Fibroblast of the aortic adventitia (primary cell): ENCODE measurements at regions not wholly inside any gene's neighbourhood (a gene's known extent, or its start where the extent isn't known, plus 50 kb on each side); places are given as distances from the start of the nearest gene placed in this dataset.

Experiments used
- DNase-seq: peaks from one replicate; pipeline ENCODE4 v3.0.0-alpha.2; 2010; ENCODE audit warnings: low read depth
- H3K4me3 ChIP-seq: 2 replicates; pipeline ENCODE4 v1.5.1; 2011; ENCODE audit warnings: low read depth, mild to moderate bottlenecking, control low read depth, low read length, moderate library complexity
- CTCF ChIP-seq: IDR thresholded peaks from 2 replicates; pipeline ENCODE4 v1.5.1; 2011; ENCODE audit warnings: mild to moderate bottlenecking, low read length, control low read depth, inconsistent platforms; ENCODE audit not compliant: insufficient read depth

DNA sequence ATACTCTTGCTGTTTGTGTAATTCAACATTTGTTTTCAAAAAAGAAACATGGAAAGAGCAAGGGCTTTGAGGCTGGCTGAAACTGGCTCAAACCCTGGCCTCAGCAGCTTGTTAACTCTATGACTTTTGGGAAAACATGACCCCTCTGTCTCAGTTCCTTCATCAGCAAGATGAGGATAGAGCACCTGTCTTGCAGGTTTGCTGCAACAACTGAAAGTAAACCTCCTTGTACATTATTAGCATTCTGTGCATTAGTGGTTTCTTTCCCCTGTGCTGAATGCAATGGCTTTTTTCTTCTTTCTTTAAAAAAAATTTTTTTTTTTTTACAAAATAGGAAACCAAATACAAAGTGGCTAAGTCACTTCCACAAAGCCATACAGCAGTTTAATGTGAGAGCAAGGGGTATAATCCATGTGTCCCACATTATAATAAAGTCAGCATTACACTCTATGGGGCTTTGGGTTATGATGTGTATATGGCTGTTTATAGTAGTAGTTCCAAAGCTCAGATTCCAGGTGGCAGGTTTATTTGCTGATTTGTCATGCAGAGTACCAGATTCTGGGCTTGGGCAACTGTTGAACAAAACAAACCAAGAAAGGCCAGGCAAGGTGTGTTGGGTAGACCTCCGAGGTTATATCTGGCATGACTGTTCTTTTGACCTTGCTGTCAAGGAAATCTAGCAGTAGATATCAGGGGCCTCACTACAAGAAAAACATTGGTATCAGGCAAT lies 194.5 kb upstream of the CNOT2 start:
- H3K4me3 ChIP-seq, result no peak overlapping the region
- no peak for TF ChIP-seq CTCF
- no peak for DNase-seq

DNA sequence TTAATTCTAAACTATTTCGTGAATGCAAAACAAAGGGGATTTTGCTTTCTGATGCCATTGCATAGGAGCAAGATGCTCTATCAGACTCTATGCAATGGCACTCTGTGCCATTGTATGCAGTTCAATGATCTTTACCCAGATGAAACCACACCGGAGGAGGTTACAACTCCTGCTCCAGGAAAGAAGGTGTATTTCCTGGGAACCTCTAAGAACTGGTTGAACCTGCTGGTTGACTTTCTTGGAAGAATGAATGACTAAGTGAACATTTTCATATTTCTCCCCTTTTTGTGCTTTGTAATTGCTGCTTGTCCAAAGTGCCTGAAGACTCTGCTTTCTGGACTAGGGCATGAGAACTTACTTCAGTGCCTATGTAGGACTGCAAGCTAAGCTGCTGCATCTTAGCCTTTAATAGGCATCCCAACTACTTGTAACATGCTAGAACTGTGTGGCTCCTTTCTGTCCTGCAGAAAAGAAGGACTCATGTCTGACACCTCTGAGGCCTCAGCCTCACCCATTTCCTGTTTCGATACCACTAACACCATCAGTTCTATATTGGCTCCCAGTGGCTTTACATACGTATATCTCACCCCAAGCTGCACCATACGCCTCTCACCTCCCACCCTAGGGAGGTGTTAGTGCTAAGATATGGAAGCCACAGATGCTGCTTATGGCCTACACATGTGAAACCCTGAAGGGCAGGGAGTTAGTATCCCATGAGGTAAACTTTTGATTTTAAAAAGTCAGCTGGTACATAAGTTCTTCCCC lies 193.5 kb upstream of the CNOT2 start:
- no peak for DNase-seq
- no peak overlapping the region for H3K4me3 ChIP-seq
- TF ChIP-seq CTCF, result no peak

GRCh38 chr12:70052476-70052875 lies 190.8 kb upstream of the CNOT2 start:
- no peak for DNase-seq
- H3K4me3 ChIP-seq, result no peak overlapping the region
- TF ChIP-seq CTCF, result no peak

DNA sequence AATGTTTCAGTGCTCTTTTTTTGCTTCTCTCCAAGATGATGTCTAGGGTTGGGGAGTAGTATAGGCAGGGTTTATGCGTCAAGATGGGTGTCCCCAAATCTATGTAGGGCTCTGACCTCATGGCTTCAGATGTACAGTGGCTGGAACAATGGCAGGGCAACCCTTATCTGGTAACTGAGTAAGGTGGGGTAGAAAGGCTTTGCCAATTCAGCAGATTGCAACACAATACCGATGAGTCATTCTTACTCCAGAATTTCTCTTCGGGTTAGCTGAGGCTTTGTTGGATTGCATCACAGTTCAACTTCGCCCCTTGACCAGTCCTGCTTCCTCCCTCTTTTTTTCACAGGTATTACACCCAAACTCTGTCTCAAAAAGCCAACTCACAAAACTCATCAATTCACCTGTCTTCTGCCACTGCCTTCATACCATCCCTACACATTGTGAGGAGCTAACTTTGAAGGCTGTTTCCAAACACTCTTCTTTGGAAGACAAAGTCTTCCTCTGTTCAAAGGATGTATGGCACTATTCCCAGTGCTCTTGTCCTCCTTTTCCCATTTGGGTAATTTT lies 190.2 kb upstream of the CNOT2 start:
- no peak for TF ChIP-seq CTCF
- H3K4me3 ChIP-seq, result no peak overlapping the region
- peak; percentile 97 for DNase-seq

GRCh38 chr12:70059373-70059772 lies 183.9 kb upstream of the CNOT2 start:
- no peak overlapping the region for H3K4me3 ChIP-seq
- peak; percentile 28 for DNase-seq
- TF ChIP-seq CTCF, result no peak

- no peak for DNase-seq
- TF ChIP-seq CTCF, result no peak
- H3K4me3 ChIP-seq, result no peak overlapping the region
Observed at GRCh38 chr12:70060634-70061033, 182.6 kb upstream of the CNOT2 start.
